A673 (cell line): ENCODE measurements at regions not wholly inside any gene's neighbourhood (a gene's known extent, or its start where the extent isn't known, plus 50 kb on each side); places are given as distances from the start of the nearest gene placed in this dataset.

ENCODE experiments used
- BruUV-seq: library from RNA; stranded (reverse); fragments of 400-500 nt; replicated peaks from 2 replicates; lab custom pipeline; 2021; lab: Mats Ljungman, UMichigan
- CTCF ChIA-PET: fragments of 300-600 bp; sonication (Branson Sonifier 250); formaldehyde crosslinking; loops from one replicate; lab custom pipeline; 2022; ENCODE audit warnings: antibody characterized with exemption; lab: Charles Lee
- POLR2A ChIA-PET: fragments of 300-600 bp; sonication (Branson Sonifier 250); formaldehyde crosslinking; loops from one replicate; lab custom pipeline; 2022; ENCODE audit warnings: antibody characterized with exemption; ENCODE audit not compliant: low non-redundant PET; lab: Charles Lee
- DNase-seq: peaks from one replicate; pipeline ENCODE4 v3.0.0-alpha.2; 2015; ENCODE audit warnings: low spot score
- H3K27ac ChIP-seq: fragments of 200-600 bp; sonication (generic); 2 replicates; pipeline ENCODE4 v1.5.1; 2016; ENCODE audit warnings: mixed run types, low read depth, mild to moderate bottlenecking, mixed read lengths, antibody characterized with exemption, low read length; ENCODE audit not compliant: poor library complexity, severe bottlenecking
- H3K27me3 ChIP-seq: fragments of 200-600 bp; sonication (generic); replicated peaks from 2 replicates; pipeline ENCODE4 v1.6.1; 2017; ENCODE audit warnings: mixed run types, low read depth, mild to moderate bottlenecking, mixed read lengths, antibody characterized with exemption, low read length; ENCODE audit not compliant: insufficient read depth, poor library complexity
- H3K36me3 ChIP-seq: fragments of 200-600 bp; sonication (generic); 2 replicates; pipeline ENCODE4 v1.6.1; 2016; ENCODE audit warnings: mixed run types, mild to moderate bottlenecking, mixed read lengths, antibody characterized with exemption, low read length; ENCODE audit not compliant: insufficient read depth, poor library complexity, severe bottlenecking
- H3K4me1 ChIP-seq: fragments of 200-600 bp; sonication (generic); 2 replicates; pipeline ENCODE4 v1.6.1; 2017; ENCODE audit warnings: mixed run types, mild to moderate bottlenecking, mixed read lengths, antibody characterized with exemption, low read length; ENCODE audit not compliant: insufficient read depth, poor library complexity, severe bottlenecking
- H3K4me3 ChIP-seq: fragments of 200-600 bp; sonication (generic); 2 replicates; pipeline ENCODE4 v1.5.1; 2016; ENCODE audit warnings: low read depth, mixed run types, mild to moderate bottlenecking, mixed read lengths, low read length; ENCODE audit not compliant: poor library complexity, severe bottlenecking
- H3K9me3 ChIP-seq: fragments of 200-600 bp; sonication (generic); 2 replicates; pipeline ENCODE4 v1.6.1; 2016; ENCODE audit warnings: mixed run types, low read depth, mild to moderate bottlenecking, mixed read lengths, antibody characterized with exemption, low read length; ENCODE audit not compliant: poor library complexity, severe bottlenecking
- EZH2 ChIP-seq: fragments of 200-600 bp; sonication (generic); IDR thresholded peaks from 2 replicates; pipeline ENCODE4 v1.6.1; 2017; ENCODE audit warnings: borderline replicate concordance, low read depth, mild to moderate bottlenecking, mixed read lengths, antibody characterized with exemption, low read length; ENCODE audit not compliant: poor library complexity, severe bottlenecking
- intact Hi-C: fragments of 100-400 bp; cut with micrococcal nuclease; formaldehyde crosslinking; loops from one replicate; pipeline ENCODE4 v1.10.0; 2022; ENCODE audit not compliant: unreplicated experiment
- TF ChIP-seq, protein P1 (sequence below): fragments of 300-800, 200-600 bp; sonication (generic); conservative IDR thresholded peaks from 2 replicates; pipeline ENCODE4 v1.5.1; 2017; ENCODE audit warnings: low read depth, mild to moderate bottlenecking, antibody characterized with exemption, low read length, moderate library complexity, mixed read lengths

- Histone ChIP-seq H3K4me3 (no peak overlapping the region), H3K9me3 (no peaks in the 10 kb centered on the region), H3K27me3 (no peaks in the 10 kb centered on the region), H3K36me3 (no peaks in the 10 kb centered on the region), H3K27ac (no peak overlapping the region), H3K4me1 (no peaks in the 10 kb centered on the region)
- POLR2A ChIA-PET, result no interaction called here
- no TSS peak for BruUV-seq
- DNase-seq, result no peak
- intact Hi-C loops, result no loop called here
- CTCF ChIA-PET, result no interaction called here
- TF ChIP-seq, protein P1, sequence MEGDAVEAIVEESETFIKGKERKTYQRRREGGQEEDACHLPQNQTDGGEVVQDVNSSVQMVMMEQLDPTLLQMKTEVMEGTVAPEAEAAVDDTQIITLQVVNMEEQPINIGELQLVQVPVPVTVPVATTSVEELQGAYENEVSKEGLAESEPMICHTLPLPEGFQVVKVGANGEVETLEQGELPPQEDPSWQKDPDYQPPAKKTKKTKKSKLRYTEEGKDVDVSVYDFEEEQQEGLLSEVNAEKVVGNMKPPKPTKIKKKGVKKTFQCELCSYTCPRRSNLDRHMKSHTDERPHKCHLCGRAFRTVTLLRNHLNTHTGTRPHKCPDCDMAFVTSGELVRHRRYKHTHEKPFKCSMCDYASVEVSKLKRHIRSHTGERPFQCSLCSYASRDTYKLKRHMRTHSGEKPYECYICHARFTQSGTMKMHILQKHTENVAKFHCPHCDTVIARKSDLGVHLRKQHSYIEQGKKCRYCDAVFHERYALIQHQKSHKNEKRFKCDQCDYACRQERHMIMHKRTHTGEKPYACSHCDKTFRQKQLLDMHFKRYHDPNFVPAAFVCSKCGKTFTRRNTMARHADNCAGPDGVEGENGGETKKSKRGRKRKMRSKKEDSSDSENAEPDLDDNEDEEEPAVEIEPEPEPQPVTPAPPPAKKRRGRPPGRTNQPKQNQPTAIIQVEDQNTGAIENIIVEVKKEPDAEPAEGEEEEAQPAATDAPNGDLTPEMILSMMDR, result no peak
- TF ChIP-seq EZH2, result no peak
These were observed 105.2 kb downstream of the DKK1 start for GRCh38 chr10:52419281-52419680.

DNA sequence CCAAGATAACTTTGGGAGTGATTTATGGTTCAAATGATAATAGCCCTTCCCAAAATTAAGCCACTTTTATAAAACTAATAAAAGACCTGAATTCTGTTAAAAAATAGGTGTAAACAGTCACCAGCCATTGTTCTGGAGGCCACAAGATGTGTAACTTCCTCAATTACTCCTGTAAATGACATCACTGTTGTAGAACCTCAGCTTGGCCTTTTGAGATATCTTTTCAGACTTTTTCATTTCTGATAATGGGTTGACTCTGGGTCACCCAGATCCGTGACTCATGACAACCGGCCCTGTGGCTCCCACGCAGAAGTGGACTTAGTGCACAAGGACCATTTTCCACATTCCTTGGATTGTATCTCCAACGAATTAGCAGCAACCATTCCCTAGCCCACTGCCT is 106.6 kb downstream of the DKK1 start:
- H3K27me3 ChIP-seq, result no peaks in the 10 kb centered on the region
- H3K4me3 ChIP-seq, result no peak overlapping the region
- H3K4me1 ChIP-seq, result no peaks in the 10 kb centered on the region
- CTCF ChIA-PET, result no interaction called here
- BruUV-seq, result no TSS peak
- DNase-seq, result no peak
- no peaks in the 10 kb centered on the region for H3K9me3 ChIP-seq
- TF ChIP-seq EZH2, result no peak
- TF ChIP-seq, protein P1, result no peak
- POLR2A ChIA-PET, result no interaction called here
- H3K36me3 ChIP-seq, result no peaks in the 10 kb centered on the region
- H3K27ac ChIP-seq, result no peak overlapping the region
- intact Hi-C loops, result no loop called here

DNA sequence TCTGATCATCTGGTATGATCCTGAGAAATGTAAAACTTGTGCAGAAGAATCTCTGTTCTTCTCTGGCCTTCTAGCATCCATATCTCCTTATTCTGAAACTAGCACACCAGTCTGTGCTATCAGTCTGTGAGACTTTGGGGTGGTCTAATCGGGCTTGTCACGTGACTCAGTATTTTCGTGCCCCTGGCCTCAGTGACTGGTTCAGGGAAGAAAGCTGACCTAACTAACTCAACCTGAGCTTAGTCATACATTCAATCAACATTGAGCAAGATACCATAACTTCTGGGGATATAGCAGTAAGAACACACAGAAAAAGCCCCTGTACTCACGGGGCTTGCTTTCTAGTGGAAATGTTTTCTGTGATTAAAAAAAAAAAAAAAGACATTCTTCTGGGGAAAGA is 109.3 kb downstream of the DKK1 start:
- intact Hi-C loops, result no loop called here
- ChIA-PET CTCF (no interaction called here), POLR2A (no interaction called here)
- H3K27me3 ChIP-seq, result no peaks in the 10 kb centered on the region
- H3K36me3 ChIP-seq, result no peaks in the 10 kb centered on the region
- BruUV-seq, result no TSS peak
- H3K27ac ChIP-seq, result no peak overlapping the region
- DNase-seq, result no peak
- TF ChIP-seq EZH2, result no peak
- TF ChIP-seq, protein P1, result no peak
- H3K9me3 ChIP-seq, result no peaks in the 10 kb centered on the region
- no peak overlapping the region for H3K4me3 ChIP-seq
- no peaks in the 10 kb centered on the region for H3K4me1 ChIP-seq
